PC-9 (cell line): ENCODE measurements at regions not wholly inside any gene's neighbourhood (a gene's known extent, or its start where the extent isn't known, plus 50 kb on each side); places are given as distances from the start of the nearest gene placed in this dataset.

Source experiments
- EZH2 ChIP-seq: fragments of 200-600 bp; sonication (generic); IDR thresholded peaks from 2 replicates; pipeline ENCODE4 v1.8.0; 2017; ENCODE audit warnings: antibody characterized with exemption, low read depth
- TF ChIP-seq, protein P1 (sequence below): fragments of 200-600 bp; sonication (generic); conservative IDR thresholded peaks from 2 replicates; pipeline ENCODE4 v1.6.1; 2017; ENCODE audit warnings: mixed run types, antibody characterized with exemption, mild to moderate bottlenecking, moderate library complexity

DNA sequence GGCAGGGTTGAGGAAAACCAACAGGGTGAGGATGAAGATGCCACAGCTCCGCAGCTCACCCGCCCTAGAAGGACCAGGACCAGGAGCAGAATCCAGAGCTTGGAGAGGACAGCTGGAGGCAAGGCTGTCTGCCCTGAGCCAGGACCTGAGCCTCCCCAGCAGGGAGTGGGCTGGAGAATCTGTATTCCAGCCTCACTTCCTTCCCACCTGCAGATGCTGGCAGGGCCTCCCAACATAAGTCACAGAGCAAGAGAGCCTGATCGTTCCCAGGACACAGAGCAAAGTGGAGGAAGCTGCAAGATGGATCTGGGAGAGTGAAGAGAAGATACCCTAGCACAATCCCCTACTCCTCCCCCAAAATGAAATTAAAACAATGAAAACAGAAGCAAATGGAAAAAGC lies 61.7 kb upstream of the WASF3 start:
- TF ChIP-seq EZH2, result no peak
- TF ChIP-seq, protein P1, sequence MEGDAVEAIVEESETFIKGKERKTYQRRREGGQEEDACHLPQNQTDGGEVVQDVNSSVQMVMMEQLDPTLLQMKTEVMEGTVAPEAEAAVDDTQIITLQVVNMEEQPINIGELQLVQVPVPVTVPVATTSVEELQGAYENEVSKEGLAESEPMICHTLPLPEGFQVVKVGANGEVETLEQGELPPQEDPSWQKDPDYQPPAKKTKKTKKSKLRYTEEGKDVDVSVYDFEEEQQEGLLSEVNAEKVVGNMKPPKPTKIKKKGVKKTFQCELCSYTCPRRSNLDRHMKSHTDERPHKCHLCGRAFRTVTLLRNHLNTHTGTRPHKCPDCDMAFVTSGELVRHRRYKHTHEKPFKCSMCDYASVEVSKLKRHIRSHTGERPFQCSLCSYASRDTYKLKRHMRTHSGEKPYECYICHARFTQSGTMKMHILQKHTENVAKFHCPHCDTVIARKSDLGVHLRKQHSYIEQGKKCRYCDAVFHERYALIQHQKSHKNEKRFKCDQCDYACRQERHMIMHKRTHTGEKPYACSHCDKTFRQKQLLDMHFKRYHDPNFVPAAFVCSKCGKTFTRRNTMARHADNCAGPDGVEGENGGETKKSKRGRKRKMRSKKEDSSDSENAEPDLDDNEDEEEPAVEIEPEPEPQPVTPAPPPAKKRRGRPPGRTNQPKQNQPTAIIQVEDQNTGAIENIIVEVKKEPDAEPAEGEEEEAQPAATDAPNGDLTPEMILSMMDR, result no peak
